DMS 273 (cell line): ENCODE measurements at regions not wholly inside any gene's neighbourhood (a gene's known extent, or its start where the extent isn't known, plus 50 kb on each side); places are given as distances from the start of the nearest gene placed in this dataset.
"Not testable (repeated sequence)": the region's sequence is repeated elsewhere in the genome, so short reads cannot be mapped to it uniquely, and the experiment has no call there.

Experiments used
- DNase-seq: peaks from one replicate; lab custom pipeline; 2025; ENCODE audit not compliant: unreplicated experiment; lab: John Stamatoyannopoulos, UW

GRCh38 chr21:22258821-22259220, 1260.6 kb downstream of the NCAM2 start:
- DNase-seq, result no peak

- no peak for DNase-seq
These were observed 1262.1 kb downstream of the NCAM2 start for GRCh38 chr21:22260274-22260673.

GRCh38 chr21:22263890-22264289, 1265.7 kb downstream of the NCAM2 start:
- DNase-seq, result no peak

GRCh38 chr21:22277341-22277740, 1279.1 kb downstream of the NCAM2 start:
- DNase-seq, result no peak

DNA sequence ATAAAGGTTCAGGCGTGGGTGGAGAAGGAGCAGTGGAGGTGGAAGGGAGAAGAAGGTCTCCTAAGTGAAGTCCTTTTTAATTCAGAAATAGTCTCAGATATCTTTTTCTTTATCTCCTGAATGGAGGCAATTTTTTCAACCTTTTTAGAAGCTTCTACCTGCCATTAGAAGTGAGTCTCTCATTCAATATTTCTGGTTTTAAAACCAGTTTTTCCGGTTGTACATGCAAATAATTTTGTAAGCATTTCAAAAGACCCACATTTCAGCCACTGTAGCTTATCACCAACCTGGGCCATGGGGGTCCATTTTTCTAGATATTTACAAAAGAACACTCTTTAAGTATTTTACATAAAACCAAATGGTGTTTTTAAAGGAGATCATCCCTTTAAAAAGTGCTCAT, 1280.2 kb downstream of the NCAM2 start:
- DNase-seq, result no peak

DNA sequence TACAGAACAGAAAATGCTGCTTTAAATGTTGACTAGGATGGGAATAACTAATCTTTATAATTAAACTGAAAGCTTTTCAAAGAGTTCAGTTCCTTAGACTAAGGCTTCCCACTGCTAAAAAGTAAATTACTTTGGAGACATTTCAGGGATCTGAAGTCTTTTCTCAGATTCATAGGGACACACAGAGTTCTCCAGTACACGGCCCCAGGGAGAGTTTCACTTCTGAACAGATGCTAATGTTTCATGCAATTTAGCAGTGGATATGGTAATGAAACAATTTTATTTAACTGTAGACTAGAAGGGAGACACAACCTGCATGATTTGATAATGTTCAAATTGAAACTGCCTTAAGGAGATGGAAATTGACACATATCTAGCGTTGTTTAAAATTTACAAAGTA, 1282.6 kb downstream of the NCAM2 start:
- no peak for DNase-seq

GRCh38 chr21:22288885-22289499, 1290.8 kb downstream of the NCAM2 start:
- DNase-seq, result no peak

- DNase-seq, result no peak
These were observed 1293.9 kb downstream of the NCAM2 start for GRCh38 chr21:22292144-22292543.

- DNase-seq, result no peak
These were observed 1299.4 kb downstream of the NCAM2 start for GRCh38 chr21:22297575-22297974.

DNA sequence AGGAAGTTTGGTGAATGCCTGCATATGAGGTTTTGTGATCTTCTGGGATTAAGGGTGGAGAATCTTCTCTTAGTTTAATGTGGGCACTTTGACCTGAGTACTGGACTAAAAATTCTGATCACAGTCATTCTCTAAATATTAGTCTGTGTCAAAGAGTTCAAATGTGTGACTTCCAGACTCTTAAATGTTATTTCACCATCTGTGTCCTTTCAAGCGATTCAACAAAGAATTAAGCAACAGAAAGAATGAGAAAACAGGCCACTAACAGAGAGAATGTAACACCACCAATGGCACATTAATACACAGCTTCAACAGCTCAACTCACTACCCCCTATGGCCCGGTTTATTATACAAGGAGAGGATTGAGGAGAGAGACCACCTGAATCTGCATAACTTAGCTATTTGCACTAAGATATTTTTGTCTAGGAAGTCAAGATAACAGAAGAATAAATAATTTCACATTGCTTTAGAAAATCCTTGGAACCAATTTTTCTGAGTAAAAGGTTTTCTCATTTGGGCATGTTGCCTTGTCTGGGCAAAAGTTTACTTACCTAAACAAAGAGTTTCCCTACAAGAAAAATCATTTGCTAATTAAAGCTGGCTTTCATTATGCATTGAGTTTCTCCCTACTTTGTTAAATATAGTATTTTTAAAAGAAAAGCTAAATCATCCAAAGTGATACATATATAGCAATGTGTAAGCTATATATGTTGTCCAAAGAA, 1313.7 kb downstream of the NCAM2 start:
- DNase-seq, result no peak

DNA sequence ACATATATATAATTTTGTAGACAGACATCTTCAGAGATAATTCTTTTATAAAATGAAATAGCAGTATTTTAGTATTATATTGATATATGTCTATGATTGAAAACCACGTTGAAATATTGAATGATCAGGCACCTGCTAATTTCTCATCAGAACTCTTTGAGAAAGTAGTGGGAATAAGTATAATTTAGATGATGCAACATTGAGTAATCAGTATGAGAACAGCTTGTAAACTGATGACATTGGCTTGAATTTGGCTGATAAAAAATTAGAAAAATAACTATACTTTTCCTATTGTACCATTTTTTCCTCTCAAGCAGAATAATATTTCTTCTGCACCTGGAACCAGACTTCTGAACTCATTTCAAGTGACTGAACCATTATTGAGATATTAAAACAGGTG, 1316.8 kb downstream of the NCAM2 start:
- no peak for DNase-seq

- no peak for DNase-seq
These were observed 1321.2 kb downstream of the NCAM2 start for GRCh38 chr21:22319435-22319834.

- no peak for DNase-seq
These were observed 1344.7 kb downstream of the NCAM2 start for GRCh38 chr21:22342889-22343288.

DNA sequence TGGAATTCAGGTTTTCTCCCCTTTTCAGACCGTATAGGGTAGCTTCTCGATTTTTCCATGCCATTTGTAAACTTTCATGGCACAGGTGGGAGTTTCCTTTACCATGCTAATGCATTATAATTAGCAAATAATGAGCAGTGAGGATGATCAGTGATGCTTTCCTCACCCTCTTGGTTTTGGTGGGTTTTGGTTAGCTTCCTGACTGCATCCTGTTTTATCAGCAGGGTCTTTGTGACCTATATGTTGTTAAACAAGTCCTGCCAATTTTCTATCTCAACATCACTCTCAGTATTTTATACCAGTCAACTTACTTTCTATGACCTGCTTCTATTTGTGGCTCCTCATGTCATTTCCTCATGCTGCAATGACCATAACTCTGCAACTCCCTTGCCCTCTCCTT, 1345.1 kb downstream of the NCAM2 start:
- DNase-seq, result no peak

GRCh38 chr21:22343721-22344120, 1345.5 kb downstream of the NCAM2 start:
- DNase-seq, result no peak

- no peak for DNase-seq
These were observed 1347.4 kb downstream of the NCAM2 start for GRCh38 chr21:22345624-22346023.

DNA sequence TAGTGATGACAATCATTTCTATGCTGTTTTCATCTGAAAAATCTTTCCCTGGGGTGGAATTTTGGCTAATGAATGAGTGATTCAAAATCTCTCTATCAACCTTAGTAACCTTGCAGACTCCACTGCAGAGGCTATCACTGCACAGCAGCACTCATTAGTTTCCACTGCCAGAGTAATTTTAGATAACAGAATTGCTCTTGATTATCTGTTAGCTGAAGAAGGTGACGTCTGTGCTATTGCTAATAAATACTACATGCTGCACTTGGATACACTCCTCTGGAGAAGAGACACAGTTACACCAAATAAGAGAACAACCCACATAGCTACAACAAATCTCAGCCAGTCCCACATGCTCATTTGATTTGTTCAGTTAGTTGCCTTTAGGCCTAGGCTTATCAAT, 1348.4 kb downstream of the NCAM2 start:
- no peak for DNase-seq

DNA sequence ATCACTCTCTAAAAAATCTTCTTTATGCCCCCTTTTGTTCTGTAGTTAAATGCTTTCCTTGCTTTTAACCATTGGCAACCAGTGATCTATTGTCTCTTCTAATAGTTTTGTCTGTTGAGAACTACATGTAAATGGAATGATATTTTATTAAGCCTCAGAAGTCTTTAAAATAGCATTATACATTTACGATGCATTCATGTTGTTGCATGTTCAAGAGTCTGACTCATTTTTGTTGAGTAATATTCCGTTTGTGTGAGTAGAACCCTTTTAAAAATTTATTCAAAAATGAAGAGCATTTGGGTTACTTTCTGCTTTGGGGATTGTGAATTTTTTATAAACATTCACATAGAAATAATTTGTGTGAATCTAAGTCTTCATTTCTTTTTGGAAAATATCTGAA, 1352.9 kb downstream of the NCAM2 start:
- DNase-seq, result no peak

DNA sequence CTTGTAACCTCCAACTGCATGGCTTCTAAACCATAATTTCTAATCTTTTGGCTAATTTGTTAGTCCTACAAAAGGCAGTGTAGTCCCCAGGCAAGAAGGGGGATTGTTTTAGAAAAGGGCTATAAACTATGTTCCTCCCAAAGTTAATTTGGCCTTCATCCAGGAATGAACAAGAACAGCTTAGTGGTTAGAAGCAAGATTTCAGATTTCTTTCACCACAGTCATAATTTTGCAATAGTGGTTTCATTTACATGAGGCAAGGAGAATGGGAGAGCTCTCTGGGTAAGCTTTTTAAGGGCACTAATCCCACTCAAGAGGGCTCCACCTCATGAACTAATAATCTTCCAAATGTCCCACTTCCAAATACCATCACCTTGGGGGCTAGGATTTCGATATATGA, 1353.9 kb downstream of the NCAM2 start:
- no peak for DNase-seq

- no peak for DNase-seq
These were observed 1357.7 kb downstream of the NCAM2 start for GRCh38 chr21:22355949-22356348.

GRCh38 chr21:22356663-22357062, 1358.5 kb downstream of the NCAM2 start:
- no peak for DNase-seq

DNA sequence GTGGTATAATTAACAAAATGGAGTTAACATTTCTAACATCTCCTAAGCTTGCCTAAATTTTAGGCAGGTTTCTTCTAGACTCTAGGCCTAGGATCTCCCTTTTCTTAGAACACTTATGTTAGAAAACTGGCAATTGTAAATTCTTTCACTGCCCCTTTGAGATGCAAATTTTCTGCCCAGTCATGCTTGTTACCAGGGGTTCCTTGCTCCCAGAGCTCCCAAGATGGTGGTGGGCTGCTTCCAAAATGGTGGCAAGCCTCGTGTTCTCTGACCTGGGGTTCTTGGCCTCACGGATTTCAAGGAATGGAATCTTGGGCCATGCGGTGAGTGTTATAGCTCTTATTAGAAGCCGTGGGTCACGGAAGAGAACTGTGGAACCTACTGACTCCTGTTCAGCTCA, 1361.4 kb downstream of the NCAM2 start:
- not testable (repeated sequence) for DNase-seq

DNA sequence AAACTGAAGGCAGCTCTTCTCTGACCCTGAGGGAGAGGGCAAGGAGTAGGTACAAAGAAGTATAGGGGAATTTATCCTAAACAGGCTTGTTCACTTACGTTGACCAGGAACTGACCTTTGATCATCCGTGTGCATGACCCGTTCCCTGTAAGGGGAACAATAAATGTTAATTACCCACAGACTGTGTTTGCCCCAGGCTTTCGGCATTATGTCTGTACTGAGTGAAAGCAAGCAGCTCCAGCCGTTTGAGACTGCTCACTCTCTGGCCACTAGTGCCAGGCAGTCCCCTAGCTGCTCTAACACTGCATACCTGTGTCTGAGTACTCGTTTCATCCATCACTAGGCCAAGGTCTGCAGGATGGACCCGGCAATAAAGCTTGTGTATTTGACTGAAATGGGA, 1365.3 kb downstream of the NCAM2 start:
- no peak for DNase-seq
